ENCODE measurements at regions not wholly inside any gene's neighbourhood (a gene's known extent, or its start where the extent isn't known, plus 50 kb on each side); places are given as distances from the start of the nearest gene placed in this dataset.
"Not testable (repeated sequence)": the region's sequence is repeated elsewhere in the genome, so short reads cannot be mapped to it uniquely, and the experiment has no call there.

DNA sequence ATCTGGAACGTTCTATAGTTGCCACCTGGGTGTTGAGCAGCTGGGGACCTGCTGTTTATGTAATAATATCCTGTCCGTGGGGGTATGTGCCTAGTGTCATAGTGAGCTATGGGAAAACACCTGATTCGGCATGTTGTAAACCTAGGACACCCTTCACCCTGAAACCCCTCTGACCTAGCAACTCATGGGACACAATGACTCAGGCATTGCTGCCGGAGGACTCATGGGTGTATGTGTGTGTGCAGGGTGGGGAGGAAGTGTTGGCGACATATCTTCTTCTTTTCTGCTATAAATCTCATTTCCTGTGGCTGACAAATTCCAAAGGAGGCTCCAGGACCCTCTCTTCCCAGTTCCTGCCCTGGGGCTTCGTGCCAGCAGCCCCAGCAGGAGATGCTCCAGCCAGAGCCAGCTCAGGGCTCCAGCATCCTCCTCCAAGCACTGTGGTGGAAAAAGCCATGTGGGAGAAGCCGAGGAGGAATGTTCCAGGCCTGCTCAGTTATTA lies 77.0 kb upstream of the PODXL start:
- no peak for DNase-seq

DNA sequence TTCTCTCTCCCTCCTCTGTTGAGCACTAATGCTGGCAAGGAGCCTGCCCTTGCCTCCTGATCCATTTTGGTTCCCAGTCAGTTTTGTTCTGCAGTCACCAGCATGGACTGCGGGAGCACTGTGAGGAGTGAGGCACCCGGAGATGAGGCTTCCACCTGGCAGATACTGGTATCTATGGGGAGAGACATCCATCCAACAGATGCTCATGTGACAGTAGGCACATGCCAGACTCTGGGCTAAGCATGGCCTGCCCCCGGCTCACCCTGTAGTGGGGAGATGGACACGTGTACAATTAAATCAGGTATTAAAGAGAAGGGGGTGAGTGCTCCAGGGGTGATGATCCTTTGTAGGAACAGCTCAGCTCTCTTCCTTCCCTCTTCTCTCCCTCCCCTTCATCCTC lies 74.0 kb upstream of the PODXL start:
- DNase-seq, result no peak

DNA sequence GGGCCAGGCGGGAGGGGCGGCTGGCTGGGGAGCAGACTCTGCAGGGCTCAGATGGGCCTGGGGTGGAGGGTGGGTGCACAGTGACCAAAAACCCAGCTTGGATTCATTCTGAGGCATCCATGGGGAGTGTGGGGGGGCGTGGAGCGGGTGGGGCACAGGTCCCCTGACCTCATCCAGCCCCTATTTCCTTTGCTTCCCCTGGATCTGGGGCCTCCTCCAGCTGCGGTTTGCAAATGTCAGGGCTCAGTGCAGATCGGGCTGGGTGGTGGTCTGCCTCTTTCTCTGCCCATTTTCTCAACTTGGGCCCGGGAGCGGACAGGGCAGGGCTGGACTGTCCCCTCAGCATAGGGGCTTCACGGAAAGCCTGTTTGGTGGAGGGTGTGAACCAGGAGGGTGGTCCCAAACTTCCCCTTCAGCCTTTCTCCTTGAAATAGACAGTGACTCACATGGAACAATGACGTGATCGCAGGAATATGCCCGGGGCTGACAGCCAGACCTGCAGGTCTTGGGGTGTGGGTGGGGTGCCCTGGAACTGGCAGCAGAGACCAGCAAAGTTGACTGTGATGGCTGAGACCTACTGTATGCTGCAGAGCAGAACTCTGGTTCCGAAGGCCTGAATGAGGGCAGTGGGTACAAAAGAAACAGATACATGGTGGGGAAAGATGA lies 72.9 kb upstream of the PODXL start:
- no peak for DNase-seq

DNA sequence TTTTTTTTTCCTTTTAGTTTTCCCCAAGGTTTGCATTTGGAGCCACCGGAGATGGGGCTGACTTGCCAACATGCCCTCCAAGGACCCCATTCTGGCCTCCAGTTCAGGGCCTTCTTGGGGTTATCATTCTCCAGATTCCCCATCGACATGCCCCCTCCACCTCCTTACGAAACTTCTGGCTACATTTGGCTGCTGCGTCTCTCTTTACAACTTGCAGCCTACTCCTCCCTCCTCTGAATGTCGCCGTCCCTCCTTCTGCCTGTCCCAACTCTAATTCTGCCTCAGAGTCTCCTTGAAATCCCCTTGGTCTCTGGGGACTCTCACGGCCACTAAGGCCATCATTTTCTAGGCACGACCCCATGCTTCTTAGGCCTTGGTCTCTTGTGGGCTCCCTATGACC lies 72.2 kb upstream of the PODXL start:
- no peak for DNase-seq

DNA sequence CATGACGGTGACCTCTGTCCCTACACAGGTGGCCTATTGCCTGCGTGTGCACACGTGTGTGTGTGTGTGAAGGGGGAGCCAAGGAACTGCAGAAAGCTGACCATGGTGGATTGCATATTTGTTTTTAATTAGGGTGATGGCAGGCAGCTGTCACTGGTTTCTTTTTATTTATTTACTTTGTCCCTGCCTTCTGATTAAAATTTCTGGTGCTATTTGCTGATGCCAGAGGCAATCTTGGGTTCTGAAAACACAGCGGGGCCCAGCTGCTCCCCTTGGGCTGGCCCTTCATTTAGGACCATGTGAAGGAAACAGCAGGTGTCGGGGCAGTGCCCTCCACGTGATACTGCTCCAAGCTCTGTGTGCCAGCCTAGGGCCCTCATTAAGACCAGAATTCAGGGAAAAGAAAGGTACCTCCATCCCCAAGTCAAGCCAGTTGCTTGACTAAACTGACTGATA lies 71.3 kb upstream of the PODXL start:
- DNase-seq, result no peak

DNA sequence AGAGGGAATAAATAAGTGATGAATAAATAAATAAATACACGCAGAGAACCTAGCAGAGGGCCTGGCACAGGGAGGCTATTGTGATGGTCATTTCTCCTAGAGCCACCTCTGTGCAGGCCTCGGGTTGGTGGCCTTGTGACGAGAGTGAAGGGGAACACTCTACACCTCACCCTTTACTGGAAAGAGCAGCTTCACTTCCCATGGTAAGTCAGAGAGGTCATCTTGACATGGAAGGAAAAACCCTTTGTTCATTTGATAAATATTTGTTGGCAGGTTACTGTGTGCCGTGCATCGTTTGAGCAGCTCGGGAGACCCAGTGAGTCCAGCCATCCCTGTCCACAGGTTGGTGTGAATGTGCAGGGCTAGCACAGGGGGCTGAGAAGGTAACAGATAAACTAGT lies 70.2 kb upstream of the PODXL start:
- no peak for DNase-seq

DNA sequence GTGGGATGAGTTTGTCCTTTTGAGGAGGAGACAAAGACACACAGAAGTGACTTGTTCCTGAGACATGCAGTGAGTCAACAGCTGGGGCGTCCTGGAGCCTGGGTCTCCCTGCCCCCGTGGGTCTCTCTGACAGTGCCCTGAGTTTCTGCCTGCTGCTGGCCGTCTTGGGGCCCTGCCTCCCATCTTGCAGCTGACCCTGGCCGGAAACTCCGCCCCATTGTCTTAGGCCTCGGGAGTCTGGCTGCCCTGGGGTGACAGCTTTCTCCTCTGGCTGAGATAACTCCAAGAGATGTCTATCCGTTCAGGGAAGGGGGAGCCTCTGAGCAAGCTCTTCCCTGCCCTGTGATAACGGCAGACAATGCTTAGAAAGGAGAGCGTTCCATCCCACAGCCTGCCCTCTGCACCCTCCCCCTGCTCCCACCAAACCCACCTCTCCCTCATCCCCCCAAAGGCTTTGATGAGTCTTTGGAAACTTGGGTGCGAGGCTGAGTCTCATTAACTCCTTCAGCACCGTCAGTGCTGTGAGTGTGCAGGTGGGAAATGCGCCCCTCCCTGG lies 69.5 kb upstream of the PODXL start:
- peak; percentile 51 for DNase-seq

DNA sequence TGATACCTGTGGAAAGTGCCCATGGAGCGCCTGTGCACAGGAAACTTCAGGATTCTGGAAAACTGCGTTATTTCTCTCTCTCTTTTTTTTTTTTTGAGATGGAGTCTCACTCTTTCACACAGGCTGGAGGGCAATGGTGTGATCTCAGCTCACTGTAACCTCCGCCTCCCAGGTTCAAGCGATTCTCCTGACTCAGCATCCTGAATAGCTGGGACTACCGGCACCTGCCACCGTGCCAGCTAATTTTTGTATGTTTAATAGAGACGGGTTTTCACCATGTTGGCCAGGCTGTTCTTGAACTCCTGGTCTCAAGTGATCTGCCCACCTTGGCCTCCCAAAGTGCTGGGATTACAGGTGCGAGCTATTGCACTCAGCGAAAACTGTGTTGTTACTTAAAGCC lies 68.9 kb upstream of the PODXL start:
- DNase-seq, result not testable (repeated sequence)

DNA sequence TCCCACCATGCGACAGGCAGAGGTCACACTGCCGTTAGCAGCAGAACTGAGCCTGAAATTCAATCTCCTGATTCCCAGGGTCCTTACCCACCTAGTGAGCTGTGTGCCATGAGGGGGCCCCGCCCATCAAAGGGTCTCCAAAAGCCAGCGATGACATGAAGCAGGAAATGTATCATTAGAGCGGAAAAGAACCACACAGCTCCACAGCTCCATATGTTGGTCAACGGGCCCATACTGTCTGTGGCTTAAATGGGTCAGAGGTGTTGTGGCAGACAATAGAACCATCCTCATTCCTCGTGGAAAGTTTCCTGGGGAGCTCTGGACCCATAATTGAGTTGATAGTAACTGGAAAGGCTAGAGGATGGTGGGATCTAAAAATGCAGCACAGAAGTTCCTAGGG lies 68.1 kb upstream of the PODXL start:
- DNase-seq, result no peak

DNA sequence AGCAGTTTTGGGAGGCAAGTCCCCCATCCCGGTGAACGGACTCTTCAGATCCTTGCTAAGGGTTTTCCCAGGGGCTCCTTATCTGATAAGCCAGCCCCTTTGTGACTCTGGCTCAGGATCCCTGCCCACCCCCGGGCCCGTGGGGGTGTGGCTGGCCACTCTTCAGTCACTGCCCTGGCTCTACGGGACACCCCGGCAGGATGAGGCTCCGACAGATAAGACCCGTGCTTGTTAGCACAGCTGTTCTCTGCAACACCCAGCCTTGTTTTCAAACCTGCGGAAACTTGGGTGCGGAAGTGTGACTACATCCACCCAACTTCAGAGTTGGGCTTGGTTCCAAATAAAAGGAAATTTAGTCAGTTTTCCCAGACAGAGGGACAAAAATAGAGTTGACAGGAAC lies 66.7 kb upstream of the PODXL start:
- DNase-seq, result no peak

DNA sequence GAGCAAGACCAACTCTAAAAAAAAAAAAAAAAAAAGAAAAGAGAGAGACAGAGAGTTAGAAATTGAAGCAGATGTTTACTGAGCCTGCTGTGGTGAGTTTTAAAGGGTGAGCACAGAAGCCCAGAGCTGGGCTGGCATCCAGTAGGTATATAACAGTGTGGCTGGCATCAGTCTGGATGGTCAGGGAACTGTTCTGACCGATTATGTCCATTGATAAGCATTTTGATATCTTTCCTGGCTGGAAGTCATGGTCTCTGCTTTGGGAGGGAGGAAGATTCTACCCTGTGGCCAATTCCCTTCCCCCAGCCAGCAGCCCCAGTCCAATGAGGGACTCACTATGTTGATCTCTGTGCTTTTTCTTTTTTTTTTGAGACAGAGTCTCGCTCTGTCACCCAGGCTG lies 65.2 kb upstream of the PODXL start:
- no peak for DNase-seq

DNA sequence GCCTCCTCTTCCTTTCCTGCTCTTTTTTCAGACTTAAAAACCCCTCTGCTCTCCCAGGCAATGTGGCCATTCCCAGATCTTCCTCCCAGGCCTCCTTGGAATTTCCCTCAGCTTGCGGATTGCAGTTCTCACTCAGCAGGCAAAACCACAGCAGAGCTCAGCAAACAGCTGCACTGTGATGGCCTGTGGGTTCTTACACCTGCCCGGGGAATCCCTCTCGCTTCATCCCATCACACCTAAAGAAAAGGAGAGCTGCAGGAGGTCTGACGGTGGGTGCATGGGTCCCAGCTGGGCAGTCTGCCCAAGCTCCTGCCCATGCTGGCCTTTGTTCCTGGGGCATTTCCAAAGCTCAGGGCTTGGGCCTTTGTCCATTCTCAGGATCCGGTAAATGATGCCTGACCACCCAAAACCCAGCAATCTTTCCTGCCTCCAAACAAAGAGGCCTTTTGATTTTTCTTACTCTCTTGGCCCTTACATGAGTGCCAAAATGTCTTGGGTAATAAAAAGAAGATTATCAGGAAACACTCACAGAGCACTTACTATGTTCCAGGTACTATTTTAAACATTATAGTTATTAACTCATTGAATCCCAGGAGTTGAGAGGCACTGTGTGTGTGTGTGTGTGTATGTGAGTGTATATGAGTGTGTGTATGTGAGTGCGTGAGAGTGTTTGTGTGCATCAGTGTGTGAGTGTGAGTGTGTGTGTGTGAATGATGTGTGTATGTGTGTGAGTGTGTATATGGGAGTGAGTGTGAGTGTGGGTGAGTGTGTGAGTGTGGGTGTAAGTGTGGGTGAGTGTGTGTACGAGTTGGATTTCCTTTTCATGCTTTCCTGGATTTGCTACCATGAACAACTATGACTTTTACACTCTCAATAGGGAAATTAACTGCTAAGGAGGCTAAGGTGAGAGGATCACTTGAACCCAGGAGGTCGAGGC lies 64.5 kb upstream of the PODXL start:
- no peak for DNase-seq

DNA sequence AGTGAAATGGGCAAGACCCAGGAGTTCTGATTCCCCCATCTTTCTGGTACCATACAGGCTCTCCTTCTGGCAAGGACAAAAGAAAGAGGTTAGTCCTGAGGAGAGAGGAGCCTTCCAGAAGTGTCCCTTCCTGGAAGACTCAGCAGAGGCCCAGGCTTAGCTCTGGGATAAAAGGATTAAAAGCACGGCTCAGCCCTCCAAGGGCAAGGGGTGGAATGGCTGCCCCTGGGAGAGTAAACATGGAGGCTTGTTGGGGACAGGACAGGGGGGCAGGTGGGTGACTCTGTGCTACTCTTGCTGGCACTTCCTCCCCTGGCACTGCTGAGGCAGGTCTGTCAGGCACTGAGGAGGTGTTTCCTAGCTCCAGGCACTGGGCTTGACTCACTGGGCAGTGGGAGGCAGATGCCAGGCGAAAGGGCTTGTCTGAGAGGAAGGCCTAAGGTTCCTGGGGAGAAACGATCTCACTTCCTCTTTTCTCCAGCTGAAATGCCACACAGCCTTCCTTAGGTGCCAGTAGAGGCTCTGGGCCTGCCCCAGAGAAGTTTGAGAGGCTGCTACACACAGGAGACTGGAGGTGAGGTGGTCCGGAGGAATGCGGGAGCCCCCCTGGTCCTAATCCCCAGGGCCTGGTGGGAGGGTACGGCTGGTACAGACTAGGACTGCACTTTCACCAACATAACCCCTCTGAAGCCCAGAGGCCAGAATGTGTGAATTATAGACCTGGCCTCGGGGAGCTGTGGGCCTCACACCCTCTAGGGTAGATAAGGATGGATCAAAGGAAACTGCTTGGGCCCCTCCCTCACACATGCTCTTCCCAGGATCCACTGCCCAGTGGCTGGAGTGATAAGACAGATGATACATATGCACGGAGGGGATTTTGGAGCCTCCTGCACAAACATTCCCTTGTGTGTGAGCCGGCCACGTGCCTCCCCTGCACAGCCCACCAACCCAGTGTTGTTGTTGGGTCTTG lies 63.2 kb upstream of the PODXL start:
- DNase-seq, result no peak

DNA sequence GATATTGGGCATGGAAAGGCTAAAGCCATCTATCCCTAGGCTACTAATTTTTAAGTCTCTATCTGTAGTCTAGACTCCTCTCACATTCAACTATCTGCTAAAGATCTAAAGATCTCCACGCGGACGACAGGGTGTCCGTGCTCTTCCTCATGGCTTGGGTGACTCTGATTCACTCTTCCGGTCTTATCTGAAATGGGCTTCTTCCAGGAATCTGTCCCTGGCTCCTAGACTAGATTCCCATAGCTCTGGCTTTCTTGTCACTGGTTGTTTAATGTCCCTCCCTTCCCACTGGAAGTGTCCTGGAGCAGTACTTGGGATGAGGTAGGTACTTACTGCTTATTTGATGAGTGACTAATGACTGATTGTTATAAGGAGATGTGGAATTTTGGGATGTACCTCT lies 62.0 kb upstream of the PODXL start:
- DNase-seq, result no peak

DNA sequence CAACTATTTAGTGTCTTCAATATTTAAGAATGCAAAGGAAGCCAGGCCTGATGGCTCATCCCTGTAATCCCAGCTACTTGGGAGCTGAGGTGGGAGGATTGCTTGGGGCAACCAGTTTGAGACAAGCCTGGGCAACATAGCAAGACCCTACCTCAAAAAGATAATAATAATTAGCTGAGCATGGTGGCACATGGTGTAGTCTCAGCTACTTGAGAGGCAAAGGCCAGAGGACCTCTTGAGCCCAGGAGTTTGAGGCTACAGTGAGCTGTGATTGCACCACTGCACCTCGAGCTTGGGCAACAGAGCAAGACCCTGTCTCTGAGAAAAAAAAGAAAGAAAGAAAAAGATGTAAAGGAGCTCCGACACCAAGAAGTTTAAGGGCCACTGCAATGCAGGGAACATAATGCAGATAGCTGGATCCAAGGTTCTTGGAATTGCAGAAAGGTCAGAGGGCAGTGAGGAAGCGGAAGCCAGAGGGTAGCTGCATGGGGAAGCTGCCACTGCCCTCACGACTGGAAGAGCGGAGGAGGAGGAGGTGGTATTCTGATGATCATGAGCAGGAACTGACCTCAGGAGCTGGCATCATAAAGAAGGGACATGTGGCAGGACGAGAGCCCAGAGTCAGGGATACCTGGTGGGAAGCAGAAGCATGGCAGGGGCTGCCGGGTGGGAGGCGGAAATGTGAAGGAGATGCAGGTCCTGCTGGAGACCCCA lies 60.2 kb upstream of the PODXL start:
- no peak for DNase-seq

DNA sequence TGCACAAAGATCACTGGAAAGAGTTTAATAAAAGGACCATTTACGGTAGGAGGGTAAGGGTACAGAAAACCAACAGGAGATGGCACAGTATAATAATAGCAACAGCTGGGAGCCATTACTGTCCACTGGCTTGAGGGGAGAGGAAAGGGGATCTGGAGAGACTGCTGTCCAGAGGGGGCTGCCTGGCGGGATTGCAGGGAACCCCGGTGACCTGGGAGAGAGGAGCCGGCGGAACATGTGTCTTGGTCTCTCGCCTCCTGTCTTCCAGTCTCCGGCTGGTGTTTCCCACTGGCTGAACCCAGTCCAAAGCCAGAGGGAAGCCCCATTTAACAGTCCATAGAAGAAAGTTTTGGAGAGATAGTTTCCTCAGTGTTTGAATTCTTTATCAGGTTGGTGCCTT lies 57.5 kb upstream of the PODXL start:
- no peak for DNase-seq

DNA sequence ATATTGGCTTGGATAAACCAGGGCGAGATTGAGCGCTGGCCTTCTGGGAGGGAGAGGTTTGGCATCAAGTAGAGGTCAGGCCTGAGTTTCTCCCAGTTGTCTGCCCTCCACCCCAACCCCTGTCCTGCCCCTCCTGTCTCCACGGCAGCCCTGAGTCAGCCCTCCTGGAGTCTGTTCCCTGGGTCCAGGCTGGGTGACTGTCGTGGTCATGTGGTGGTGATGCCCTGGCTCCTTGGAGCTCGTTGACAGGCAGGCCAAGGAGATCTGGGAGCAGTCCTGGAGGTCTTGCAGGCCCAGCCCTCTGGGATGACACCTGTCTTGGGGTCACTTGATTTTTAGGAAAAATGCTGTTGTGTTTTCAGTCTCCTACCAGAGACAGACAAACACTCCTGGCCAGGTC lies 53.6 kb upstream of the PODXL start:
- no peak for DNase-seq

DNA sequence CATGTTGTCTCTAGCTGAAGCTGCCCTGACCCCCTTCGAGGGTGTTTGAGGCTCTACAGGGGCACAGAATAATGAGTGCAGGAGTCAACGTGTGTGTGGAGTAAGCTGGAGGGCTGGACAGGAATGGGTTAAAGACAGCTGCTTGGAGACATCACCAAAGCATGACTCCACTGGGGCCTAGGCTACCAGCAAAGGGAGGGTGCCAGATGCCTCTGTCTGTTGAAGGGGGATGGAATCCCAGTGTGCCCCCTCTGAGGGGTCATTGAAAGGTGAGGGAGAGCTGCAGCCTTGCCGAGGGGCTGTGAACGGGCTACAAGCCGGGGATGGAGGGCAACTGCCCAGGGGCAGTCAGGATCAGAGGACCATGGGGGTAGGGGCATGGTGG lies 51.7 kb upstream of the PODXL start:
- DNase-seq, result no peak

DNA sequence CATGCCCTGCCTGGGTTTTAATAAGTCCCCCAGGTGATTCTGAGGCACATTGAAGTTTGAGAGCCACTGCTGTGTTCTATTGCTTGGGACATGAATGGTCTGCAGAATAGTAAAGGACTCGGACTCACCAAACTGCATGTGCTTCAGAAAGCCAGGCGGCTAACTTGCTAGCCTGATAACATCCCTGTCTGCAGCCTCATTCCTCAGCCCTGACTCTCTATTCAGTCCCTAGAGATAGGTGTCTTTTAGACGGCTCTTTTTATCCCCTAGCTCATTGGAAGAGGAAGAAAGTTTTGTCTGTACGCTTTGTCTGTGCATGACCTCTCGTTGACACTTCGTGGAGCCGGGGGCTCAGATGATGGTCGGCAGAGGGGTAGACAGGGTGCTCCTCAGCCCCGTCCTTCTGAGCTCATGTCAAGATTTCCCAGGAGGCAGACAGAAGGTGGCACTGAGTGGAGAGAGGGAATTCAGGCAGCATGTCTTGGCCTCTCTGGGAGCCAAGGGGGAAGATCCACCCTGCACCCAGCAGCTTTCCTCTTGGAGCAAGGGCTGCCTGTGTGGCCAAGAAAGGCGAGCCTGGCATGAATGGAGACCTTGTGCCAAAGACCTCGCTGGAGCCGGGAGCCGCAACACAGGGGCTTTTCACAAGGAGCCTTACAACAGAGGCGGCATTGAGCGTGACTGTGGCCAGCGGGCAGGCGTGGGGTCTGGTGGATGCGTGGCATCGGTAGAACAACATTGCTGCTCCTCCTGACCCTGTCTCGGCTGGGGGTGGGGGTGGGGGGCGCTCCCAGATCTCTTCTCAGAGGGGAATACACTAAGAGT lies 51.1 kb upstream of the PODXL start:
- DNase-seq, result no peak

All from right kidney (tissue), 1 donor.